ENCODE measurements at regions not wholly inside any gene's neighbourhood (a gene's known extent, or its start where the extent isn't known, plus 50 kb on each side); places are given as distances from the start of the nearest gene placed in this dataset.

- no peak for DNase-seq (ENCODE audit: low spot score)
Measured at GRCh38 chr9:80163889-80164288, 592.1 kb downstream of the TLE4 start.

- DNase-seq (ENCODE audit: low spot score) = no peak
Measured at GRCh38 chr9:80158554-80159170, 586.9 kb downstream of the TLE4 start.

- DNase-seq (ENCODE audit: low spot score) = no peak
Measured at GRCh38 chr9:80158131-80158530, 586.4 kb downstream of the TLE4 start.

- no peak for DNase-seq (ENCODE audit: low spot score)
Measured at GRCh38 chr9:80157561-80157983, 585.8 kb downstream of the TLE4 start.

GRCh38 chr9:80156756-80157472 lies 585.1 kb downstream of the TLE4 start:
- DNase-seq (ENCODE audit: low spot score) = peak; percentile 42

GRCh38 chr9:80156262-80156661 lies 584.5 kb downstream of the TLE4 start:
- DNase-seq (ENCODE audit: low spot score) = no peak

GRCh38 chr9:80147866-80148265 lies 576.1 kb downstream of the TLE4 start:
- DNase-seq (ENCODE audit: low spot score) = no peak

- DNase-seq (ENCODE audit: low spot score) = peak; percentile 22
Measured at GRCh38 chr9:80146466-80146865, 574.7 kb downstream of the TLE4 start.

- DNase-seq (ENCODE audit: low spot score) = no peak
Measured at GRCh38 chr9:80144856-80145255, 573.1 kb downstream of the TLE4 start.

- DNase-seq (ENCODE audit: low spot score) = no peak
Measured at GRCh38 chr9:80144406-80144805, 572.6 kb downstream of the TLE4 start.

GRCh38 chr9:80143899-80144298 lies 572.1 kb downstream of the TLE4 start:
- DNase-seq (ENCODE audit: low spot score) = no peak

- no peak for DNase-seq (ENCODE audit: low spot score)
Measured at GRCh38 chr9:80134487-80134886, 562.7 kb downstream of the TLE4 start.

GRCh38 chr9:80131627-80132026 lies 559.9 kb downstream of the TLE4 start:
- DNase-seq (ENCODE audit: low spot score) = no peak

- no peak for DNase-seq (ENCODE audit: low spot score)
Measured at GRCh38 chr9:80127920-80128319, 556.2 kb downstream of the TLE4 start.

- DNase-seq (ENCODE audit: low spot score) = no peak
Measured at GRCh38 chr9:80125731-80126264, 554.0 kb downstream of the TLE4 start.

- no peak for DNase-seq (ENCODE audit: low spot score)
Measured at GRCh38 chr9:80117031-80117430, 545.3 kb downstream of the TLE4 start.

GRCh38 chr9:80114241-80114640 lies 542.5 kb downstream of the TLE4 start:
- DNase-seq (ENCODE audit: low spot score) = no peak

- DNase-seq (ENCODE audit: low spot score) = no peak
Measured at GRCh38 chr9:80107931-80108660, 536.3 kb downstream of the TLE4 start.

- DNase-seq (ENCODE audit: low spot score) = no peak
Measured at GRCh38 chr9:80097476-80097875, 525.7 kb downstream of the TLE4 start.

GRCh38 chr9:80094176-80094771 lies 522.5 kb downstream of the TLE4 start:
- no peak for DNase-seq (ENCODE audit: low spot score)

- no peak for DNase-seq (ENCODE audit: low spot score)
Measured at GRCh38 chr9:80093695-80094094, 521.9 kb downstream of the TLE4 start.

- no peak for DNase-seq (ENCODE audit: low spot score)
Measured at GRCh38 chr9:80091526-80091925, 519.8 kb downstream of the TLE4 start.
